Hematopoietic multipotent progenitor cell treated with erythropoietin and hydrocortisone succinate and interleukin-3 and kit ligand, for 8 days (in vitro differentiated cells): ENCODE measurements at regions not wholly inside any gene's neighbourhood (a gene's known extent, or its start where the extent isn't known, plus 50 kb on each side); places are given as distances from the start of the nearest gene placed in this dataset.
A peak's percentile ranks its signal among the peaks of the same experiment; 100 is the strongest.

Experiments
- DNase-seq: peaks from one replicate; pipeline ENCODE4 v3.0.0-alpha.2; 2015

DNA sequence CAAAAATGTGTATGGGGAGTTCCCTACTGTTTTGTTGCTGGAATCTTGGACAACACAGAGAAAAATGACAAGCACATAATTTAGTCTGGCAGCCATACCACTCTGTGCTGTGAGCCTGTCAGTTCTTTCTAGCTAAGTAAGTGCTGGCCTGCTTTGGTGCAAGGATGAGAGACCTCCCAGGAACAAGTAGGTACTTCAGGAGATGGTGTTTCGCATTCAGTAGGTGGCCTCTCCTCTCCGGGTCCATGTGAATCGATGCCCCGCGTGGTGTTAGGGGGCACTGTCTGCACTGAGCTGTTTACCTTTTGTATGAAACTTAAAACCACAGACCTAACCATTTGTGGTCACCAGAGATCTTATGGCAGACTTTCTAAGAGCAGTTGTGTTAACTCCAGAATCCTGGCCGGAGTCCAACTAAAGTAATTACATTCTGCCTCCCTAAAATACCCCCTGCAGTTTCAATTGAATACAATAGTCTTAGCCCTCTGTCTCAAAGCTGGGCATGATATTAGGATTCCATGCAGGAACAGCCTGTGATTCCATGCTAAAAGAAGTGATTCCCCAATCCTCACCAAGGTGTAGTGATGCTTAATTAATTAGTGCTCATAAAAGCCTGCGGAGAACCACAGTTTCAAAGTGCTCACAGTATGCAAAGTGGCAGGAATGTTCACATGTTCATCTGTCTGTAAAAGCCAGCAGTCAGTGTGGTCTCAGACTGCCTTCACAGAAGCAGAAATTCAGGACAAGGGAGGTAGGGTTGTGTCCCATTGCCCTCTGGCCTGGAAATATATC lies 64.2 kb downstream of the LLPH start:
- DNase-seq, result peak; percentile 40

DNA sequence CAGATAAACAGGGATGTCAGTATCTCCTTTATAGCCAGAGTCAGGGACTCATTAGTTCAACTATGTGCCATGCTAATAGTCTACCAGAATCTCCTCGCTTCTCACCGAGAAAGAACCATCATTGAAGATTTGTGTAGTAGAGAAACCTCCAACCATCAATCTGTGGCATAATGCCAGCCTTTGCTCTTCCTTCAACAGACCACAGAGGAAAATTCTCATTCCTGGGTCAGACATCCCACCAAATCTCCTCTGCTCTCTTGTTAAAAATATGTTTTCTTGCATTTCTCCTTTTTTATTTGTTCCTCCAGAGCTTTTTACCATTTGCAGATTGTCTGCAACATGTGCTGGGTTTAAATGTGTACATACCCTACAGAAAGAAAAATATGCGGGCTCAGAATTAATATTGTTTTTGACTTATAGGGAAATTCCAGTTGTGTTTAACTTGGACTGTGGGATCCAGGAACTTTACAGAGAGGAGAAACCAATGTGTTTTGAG lies 64.9 kb downstream of the LLPH start:
- DNase-seq, result no peak

DNA sequence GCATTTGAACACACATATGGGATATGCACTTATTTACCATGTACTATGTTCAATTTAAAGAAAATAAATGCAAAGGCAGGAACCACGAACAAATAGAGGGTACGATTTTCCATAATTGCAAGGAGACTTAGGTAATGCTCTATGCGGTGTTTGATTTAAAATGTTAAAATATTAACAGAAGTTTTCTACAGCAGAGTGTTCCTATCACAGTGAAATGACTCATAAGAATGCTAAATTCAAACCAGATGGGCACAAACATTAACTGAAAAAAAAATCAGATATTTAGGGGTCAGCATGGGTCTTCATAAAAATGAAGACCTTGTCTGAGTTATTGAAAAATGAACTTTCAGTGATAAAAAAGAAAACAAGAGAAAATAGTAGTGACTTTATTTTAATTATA lies 65.4 kb downstream of the LLPH start:
- no peak for DNase-seq

DNA sequence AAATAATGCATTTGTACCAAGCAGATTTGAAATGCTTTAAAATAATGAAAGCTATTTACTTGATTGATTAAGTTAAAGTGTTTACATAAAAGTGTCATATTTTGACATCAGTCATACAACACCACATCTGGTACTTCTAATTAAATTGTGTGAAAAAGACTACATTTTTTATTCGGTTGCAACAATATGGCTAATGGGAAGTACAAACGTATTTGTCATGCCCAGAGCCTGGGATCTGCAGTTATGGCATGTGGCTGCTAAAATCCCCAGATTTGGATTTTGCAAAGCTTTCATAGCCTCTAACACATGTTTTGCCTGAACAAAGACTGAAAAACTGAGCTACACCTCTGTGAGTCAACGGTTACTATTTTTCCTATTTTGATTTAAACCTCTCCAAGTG lies 66.6 kb downstream of the LLPH start:
- no peak for DNase-seq

GRCh38 chr12:66062290-66062625 lies 68.3 kb downstream of the LLPH start:
- no peak for DNase-seq

DNA sequence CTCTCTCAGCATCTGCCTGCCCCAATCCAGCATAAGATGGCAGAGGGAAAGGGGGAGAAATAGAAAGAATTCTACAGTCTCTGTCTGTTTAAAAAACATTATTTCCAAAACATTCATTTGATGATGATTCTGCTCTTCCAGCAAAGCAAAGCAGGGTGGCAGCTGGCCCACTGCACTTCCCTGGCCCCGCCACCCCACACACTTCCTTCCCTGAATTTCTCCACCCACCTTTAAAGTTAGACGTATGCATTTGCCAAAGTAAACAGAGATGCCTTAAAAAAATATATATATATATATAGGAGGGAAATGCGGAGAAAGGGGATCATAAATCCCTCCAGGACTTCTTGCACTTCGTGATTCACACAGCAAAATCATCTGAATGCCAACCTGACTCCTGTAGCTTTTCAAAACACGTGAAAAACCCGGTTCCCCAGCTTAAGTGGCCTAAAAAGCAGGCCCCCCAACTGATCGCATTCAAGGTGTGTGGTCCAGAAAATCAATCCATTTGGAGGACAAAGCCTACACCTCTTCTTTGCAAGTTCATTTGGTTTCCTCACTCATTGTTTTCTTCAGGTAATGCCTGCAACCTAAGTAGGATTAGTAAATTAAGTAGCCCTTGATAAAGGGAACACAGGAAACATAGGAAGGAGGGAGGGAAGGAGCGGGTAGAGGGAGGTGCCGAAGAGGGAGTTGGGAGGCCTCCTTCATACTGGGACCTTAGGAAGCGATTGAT lies 68.8 kb downstream of the LLPH start:
- no peak for DNase-seq

DNA sequence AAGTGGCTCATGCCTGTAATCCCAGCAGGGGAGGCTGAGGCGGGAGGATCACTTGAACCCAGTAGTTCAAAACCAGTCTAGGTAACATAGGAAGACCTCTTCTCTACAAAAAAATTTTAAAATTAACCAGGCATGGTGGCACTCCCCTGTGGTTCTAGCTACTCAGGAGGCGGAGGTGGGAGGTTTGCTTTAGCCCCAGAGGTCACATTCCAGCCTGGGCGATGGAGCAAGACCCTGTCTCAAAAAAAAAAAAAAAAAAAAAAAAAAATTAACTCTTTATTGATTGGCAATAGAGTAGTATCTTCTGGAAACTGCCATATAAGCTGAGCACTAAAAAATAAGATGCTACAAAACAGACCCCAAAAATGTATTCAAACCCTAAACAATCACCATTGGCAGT lies 69.5 kb downstream of the LLPH start:
- DNase-seq, result no peak

- no peak for DNase-seq
Observed at GRCh38 chr12:66060163-66060907, 70.2 kb downstream of the LLPH start.

- no peak for DNase-seq
Observed at GRCh38 chr12:66059666-66060065, 70.9 kb downstream of the LLPH start.

DNA sequence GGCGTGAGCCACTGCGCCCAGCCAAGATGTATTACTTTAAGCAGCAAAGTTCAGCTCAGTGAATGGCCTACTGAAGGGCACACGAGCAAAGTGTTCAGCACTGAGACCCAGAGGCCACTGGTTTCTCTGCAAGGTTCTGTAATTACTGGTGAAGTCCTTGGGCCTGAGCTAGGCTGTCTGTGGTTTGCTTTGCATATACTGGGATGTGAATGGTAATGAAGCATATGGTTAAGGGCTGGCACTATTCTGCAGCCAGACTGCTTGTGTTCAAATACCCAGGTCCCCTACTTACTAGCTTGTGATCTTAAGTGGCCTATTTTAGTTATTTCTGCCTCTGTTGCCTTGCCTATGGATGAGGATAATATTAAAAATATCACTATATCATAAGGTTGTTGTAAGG lies 72.0 kb downstream of the LLPH start:
- DNase-seq, result no peak

- no peak for DNase-seq
Observed at GRCh38 chr12:66055837-66056319, 74.7 kb downstream of the LLPH start.

GRCh38 chr12:66052988-66053615 lies 77.4 kb downstream of the LLPH start:
- DNase-seq, result no peak

- no peak for DNase-seq
Observed at GRCh38 chr12:66051361-66051760, 79.2 kb downstream of the LLPH start.

- no peak for DNase-seq
Observed at GRCh38 chr12:66050610-66051009, 79.9 kb downstream of the LLPH start.

DNA sequence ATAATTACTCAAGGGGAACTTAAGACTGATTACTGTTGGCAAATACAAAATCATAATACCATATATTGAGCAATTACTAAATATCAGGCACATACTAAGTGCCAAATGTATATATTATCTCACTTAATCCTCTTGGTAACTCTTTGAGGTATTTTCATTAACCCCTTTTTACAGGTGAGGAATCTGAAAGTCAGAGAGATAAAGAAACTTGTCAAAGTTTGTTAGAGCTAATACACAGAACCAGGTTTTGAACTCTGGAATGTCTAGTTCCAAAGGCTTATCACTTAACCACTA lies 80.3 kb downstream of the LLPH start:
- DNase-seq, result no peak

DNA sequence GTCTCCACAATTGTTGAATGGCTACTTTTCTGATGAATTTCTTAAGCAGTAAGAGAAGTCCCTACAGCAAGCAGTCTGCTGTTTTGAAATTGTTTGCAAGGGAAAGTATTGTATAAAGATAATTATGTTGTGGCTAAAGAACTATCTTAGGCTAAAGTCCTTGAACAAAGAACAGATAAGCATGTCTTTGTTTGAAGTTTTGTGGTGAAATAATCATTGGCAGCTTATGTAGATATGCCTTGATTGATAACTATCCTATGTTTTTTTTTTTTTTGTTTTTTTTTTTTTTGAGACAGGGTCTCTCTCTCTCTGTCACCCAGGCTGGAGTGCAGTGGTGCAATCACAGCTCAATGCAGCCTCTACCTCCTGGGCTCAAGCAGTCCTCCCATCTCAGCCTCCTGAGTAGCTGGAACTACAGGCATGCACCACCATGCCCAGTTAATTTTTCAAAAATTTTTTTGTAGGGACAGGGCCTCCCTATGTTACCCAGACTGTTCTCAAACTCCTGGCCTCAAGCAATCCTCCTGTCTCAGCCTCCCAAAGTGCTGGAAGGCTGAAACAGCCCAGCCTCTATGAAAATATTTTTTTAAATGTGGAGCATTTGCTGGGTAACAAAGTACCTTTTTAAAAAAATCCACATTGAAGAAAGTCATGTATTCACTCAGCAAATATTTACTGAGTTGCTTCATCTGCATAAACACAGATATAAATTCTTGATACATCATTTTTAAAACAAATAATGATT lies 80.8 kb downstream of the LLPH start:
- no peak for DNase-seq

DNA sequence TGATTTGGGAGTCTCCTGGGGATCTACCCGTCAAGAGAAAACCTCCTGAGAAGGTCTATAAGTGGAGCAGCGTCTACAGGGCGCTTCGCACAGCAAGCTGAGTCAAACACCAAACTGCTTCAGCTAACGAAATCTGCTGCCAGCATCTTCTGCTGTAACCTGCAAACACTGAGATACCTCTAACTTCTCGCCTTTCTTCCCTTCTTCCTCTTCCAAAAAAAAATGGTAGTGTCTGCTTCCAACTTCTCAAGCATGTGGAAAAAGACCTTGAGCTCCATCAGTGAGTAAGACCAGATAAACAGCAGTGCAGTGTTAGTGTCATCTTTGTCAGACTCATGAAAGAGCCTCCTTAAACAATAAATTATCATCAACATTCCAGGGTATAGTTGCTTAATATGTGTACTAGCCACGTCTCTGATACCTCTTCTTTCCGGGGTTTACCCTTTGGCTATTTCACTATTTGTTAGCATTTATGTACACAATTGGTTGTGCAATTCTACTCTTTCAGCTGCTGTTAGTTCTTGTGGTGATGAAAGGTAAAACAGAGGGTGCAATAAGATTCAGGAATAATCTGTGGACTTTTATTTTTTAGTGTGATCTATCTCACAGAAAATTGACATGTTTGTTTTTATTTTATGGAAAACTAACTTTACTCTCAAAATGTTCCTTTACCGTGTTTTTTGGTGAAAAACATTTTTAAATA lies 81.6 kb downstream of the LLPH start:
- no peak for DNase-seq

DNA sequence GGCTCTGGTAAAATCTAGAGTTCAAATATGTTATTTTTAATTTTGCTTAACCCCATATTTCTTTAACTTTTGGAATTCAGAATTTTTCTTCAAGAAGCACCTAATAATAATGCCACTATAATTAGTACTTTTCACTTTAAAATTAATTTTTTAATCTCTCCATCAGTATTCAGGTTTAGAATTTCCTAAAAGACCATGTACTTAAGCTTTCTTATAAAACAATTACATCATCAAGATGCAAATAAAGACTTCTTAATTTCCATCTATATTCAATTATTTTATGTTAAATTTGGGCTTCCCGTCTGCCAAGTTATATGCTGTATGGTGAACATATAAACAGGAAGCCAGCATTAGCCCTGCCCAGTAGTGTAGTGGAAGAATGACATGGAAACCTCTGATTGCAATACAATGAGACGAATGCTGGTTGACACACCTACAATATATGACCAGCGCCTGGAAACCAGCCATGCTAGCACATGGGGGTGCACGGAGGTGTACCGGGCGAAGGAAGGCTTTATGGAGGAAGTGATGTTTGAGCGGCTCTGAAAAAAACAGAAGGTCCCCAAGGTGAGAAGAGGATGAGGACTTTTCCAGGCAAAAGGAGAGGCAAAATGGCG lies 82.2 kb downstream of the LLPH start:
- no peak for DNase-seq

- DNase-seq, result no peak
Observed at GRCh38 chr12:66047411-66048021, 83.0 kb downstream of the LLPH start.

- DNase-seq, result no peak
Observed at GRCh38 chr12:66045506-66045905, 85.0 kb downstream of the LLPH start.

GRCh38 chr12:66044731-66045130 lies 85.8 kb downstream of the LLPH start:
- DNase-seq, result no peak
